GM19395 (cell line): ENCODE measurements at regions not wholly inside any gene's neighbourhood (a gene's known extent, or its start where the extent isn't known, plus 50 kb on each side); places are given as distances from the start of the nearest gene placed in this dataset.
A peak's percentile ranks its signal among the peaks of the same experiment; 100 is the strongest.
"Not testable (repeated sequence)": the region's sequence is repeated elsewhere in the genome, so short reads cannot be mapped to it uniquely, and the experiment has no call there.

Experiments used
- ATAC-seq: cut with Tn5 transposase; IDR thresholded peaks from one replicate; pipeline ENCODE4 v1.9.1; 2021; ENCODE audit warnings: mild to moderate bottlenecking, moderate library complexity; ENCODE audit not compliant: unreplicated experiment

- no peak for ATAC-seq
Measured at GRCh38 chr5:39678534-39678933, 253.8 kb upstream of the DAB2 start.

GRCh38 chr5:39675676-39676075 lies 250.9 kb upstream of the DAB2 start:
- ATAC-seq, result no peak

- ATAC-seq, result no peak
Measured at GRCh38 chr5:39674209-39675082, 249.7 kb upstream of the DAB2 start.

GRCh38 chr5:39671561-39671961 lies 246.8 kb upstream of the DAB2 start:
- no peak for ATAC-seq

- no peak for ATAC-seq
Measured at GRCh38 chr5:39670955-39671354, 246.2 kb upstream of the DAB2 start.

GRCh38 chr5:39670391-39670790 lies 245.6 kb upstream of the DAB2 start:
- no peak for ATAC-seq

GRCh38 chr5:39668980-39669379 lies 244.2 kb upstream of the DAB2 start:
- ATAC-seq, result no peak

GRCh38 chr5:39665328-39665727 lies 240.5 kb upstream of the DAB2 start:
- ATAC-seq, result no peak

GRCh38 chr5:39662945-39663344 lies 238.2 kb upstream of the DAB2 start:
- ATAC-seq, result no peak

GRCh38 chr5:39661026-39661779 lies 236.4 kb upstream of the DAB2 start:
- no peak for ATAC-seq

- no peak for ATAC-seq
Measured at GRCh38 chr5:39660020-39660419, 235.2 kb upstream of the DAB2 start.

- no peak for ATAC-seq
Measured at GRCh38 chr5:39658866-39659265, 234.1 kb upstream of the DAB2 start.

- ATAC-seq, result peak; percentile 47
Measured at GRCh38 chr5:39657943-39658342, 233.2 kb upstream of the DAB2 start.

- ATAC-seq, result no peak
Measured at GRCh38 chr5:39656600-39656999, 231.8 kb upstream of the DAB2 start.

- ATAC-seq, result no peak
Measured at GRCh38 chr5:39654715-39655114, 229.9 kb upstream of the DAB2 start.

- not testable (repeated sequence) for ATAC-seq
Measured at GRCh38 chr5:39652481-39652880, 227.7 kb upstream of the DAB2 start.

- ATAC-seq, result no peak
Measured at GRCh38 chr5:39652036-39652435, 227.3 kb upstream of the DAB2 start.

GRCh38 chr5:39650008-39650762 lies 225.4 kb upstream of the DAB2 start:
- ATAC-seq, result no peak

GRCh38 chr5:39648848-39649227 lies 224.1 kb upstream of the DAB2 start:
- no peak for ATAC-seq

GRCh38 chr5:39648085-39648847 lies 223.5 kb upstream of the DAB2 start:
- no peak for ATAC-seq

- ATAC-seq, result peak; percentile 93
Measured at GRCh38 chr5:39640552-39640951, 215.8 kb upstream of the DAB2 start.
